Right kidney (tissue), 1 donor: ENCODE measurements at regions not wholly inside any gene's neighbourhood (a gene's known extent, or its start where the extent isn't known, plus 50 kb on each side); places are given as distances from the start of the nearest gene placed in this dataset.
"Not testable (repeated sequence)": the region's sequence is repeated elsewhere in the genome, so short reads cannot be mapped to it uniquely, and the experiment has no call there.

ENCODE experiments used
- DNase-seq: peaks from one replicate; pipeline ENCODE4 v3.0.0-alpha.2; 2016

DNA sequence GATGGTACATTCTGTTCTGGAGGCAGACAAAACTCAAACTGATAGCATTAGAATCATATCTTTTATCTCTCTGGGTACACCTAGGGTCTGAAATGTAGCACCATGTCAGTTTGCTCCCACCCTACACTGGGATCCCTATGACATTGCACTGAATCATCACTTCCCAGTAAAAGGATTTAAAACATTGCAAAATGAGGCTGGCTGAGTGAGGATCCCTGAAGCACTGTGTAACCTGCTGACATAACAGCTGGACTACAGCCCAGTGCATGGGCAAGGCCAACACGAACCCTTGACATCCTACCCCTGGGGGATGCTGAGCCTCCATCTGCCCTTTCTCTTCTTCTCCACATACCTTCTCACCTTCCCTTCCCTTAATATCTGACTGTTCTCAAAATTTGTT, 253.2 kb downstream of the TTC32 start:
- no peak for DNase-seq

DNA sequence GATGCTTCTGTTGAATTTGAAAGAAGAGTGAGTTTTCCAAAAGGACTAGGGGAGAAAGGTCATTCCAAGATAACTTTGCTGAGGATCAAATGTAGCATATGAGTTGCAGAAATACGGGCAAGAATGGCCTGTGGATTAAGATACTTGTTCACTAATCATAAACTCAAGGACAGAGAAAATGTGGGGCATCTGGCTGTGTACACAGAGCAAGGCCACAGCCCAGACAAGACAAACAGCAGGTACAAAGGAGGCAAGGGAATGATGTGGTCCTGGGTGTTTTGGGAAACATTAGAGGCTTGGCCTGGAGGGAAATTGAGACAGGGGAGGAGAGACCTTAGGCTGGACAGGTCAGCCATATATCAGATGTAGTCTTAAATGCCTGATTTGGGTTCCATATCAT, 254.8 kb downstream of the TTC32 start:
- no peak for DNase-seq

DNA sequence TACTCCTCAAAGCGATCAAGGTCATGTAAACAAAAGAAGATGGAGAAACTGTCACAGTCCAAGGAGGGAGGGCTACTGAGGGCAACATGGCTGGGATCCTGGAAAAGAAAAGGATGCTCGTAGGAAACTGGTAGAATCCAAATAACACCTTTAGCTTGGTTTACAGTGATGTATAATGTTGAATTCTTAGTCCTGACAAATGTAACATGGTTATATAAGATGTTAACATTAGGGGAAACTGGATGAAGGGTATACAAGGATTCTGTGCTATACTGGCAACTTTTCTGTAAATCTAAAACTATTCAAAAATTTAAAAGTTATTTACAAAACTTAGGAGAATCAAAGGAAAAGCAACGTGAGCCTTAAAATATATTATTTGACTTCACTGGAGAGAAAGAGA, 257.0 kb downstream of the TTC32 start:
- no peak for DNase-seq

DNA sequence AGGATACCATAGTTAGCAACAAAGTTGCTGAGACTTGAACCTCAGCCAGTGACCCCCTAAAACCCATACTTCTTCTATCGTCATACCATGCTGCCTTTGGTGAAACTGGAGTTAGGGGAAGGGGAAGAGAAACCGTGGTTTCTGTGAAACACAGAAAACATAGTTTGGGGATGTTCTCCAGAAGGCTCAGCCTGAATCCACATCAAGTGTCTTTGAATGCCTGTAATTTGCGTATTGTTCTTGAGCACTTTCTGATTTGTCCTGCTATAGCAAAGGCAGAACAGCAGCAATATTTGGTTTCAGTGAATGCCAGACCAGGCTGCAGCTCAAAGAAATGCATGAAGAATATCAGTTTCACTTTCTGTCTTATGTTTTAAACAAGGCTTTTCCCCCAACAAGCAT, 258.7 kb downstream of the TTC32 start:
- no peak for DNase-seq

DNA sequence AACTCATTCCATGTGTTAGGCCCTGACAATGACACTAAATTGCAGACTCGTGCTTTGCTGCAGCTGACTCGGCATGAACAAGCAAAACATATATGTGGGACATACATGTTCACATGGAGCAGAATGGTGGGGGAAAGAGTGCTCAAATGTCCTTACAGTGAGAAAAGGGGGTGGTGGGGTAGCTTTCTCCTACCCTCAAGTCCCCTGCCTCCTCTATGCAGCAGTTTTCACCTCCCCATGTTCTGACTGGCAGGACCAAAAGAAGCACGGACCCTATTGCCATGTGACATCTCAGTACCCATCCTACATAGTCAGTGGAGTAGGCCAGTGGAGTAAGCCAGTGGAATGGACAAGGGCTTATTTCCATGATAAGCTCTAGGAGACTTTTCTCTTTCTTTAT, 259.3 kb downstream of the TTC32 start:
- no peak for DNase-seq

DNA sequence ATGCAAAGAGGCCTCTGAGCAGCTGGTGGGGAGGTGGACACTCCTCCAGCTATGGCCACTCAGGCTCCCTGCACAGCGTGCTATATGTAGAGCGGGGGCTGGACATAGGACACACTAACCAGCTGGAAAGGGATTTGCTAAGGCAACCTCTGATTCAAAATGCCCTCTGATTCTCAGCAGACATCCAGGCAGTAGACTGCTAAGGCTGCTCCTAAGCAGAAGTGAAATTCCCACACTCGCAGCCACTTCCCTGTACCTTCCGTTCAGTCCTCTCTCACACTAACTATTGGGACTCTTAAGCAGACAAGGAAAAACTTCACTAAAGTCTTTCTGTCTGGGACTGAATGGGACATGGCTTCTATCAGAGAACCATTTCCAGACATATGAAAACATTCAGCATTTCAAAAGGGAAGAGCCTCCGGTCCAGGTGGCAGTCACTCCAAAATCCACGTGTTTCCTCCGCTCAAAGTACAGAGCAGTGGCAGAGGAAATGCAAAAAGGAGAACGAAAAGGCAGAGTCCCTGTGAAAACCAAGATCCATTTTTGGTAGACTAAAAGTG, 265.8 kb downstream of the TTC32 start:
- DNase-seq: no peak

DNA sequence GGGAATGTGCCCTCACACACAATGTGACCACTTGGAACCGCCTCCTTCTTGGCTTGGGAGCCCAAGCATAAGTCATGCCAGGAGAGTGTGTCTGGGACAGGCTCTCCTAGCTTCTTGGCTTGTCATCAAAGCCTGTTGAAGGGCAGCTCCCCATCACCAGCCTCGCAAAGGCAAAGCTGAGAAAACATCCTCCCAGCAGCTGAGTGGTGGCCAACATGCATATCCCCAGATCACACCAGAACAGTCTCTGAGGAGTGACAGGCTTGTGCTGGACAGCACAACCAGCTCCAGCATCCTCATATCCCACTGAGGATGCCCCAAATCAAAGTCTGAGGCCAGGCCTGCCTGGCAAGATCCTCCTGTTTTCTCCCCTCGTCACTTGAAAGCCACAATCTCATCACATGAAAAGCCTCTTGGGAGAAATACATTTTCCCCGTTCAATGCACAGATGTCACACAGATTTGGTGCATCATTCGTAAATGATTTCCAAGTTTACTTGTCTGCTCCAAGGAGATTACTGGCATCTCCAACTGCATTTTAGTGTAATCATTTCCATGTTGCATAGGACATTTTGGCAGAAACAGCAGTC, 269.3 kb downstream of the TTC32 start:
- no peak for DNase-seq

DNA sequence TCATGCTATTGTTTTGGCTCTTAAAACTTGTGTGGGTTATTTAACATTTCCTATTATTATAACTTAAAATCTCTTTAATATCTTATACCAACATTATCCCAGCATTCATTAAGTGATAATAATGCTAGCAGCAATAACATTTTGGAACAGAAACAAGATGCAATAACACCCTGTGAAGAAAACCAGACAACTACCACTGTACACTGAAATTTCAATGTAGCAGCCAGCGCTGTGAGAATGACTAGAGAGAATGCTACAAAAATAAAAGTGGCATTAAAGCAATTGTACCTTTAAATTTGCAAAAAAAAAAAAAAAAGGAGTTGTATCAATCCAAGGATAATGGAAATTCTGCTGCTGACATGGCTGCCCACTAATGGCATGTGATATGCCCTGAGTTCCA, 269.9 kb downstream of the TTC32 start:
- DNase-seq: no peak

DNA sequence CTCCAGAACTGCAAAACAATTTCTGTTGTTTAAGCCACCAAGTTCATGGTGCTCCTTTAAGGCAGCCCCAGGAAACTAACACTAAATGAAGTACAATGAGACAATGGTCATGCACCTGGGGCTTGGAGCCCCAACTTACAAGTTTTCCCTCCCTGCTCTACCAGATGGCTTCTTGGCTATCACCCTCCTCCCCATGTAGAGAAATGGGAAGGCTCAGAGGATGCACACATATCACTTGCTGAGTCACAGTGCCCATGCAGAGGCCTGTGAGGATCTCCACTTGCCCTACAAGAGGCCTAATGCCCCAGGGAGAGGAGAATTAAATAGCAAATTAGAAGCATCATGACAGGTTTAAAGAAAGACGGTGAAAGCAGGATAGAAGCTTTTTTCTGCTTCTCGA, 270.9 kb downstream of the TTC32 start:
- DNase-seq: no peak

DNA sequence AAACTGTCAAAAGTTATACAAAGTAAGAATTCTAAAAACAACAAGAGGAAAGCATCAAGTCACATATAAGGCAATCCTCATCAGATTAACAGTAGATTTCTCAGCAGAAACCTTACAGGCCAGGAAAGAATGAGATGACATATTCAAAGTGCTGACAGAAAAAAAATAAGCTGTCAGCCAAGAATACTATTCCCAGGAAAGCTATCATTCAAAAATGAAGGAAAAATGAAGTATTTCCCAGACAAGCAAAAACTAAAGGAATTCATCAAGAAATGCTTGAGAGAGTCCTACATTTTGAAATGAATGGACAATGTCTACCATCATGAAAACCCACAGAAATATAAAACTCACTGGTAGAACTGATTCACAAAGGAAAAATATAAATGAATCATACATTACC, 268.9 kb upstream of the OSR1 start:
- no peak for DNase-seq

DNA sequence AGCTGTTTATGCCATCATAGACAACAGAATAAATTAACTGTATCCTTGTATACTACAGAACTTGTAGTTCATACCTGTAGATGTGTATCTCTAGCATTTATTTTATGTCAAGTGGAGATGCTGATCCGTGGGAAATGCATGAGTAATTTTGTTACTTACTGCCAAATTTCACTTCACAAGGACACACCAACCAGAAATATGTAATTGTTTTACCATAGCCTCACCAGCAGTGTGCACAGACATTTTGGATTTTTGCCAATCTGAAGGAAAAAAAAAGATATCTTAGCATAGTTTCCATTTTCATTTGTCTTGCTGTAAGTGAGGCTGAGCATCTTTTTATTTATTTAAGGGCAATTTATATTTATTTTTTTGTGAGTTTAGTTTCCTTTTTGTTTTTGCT, 265.1 kb upstream of the OSR1 start:
- no peak for DNase-seq

DNA sequence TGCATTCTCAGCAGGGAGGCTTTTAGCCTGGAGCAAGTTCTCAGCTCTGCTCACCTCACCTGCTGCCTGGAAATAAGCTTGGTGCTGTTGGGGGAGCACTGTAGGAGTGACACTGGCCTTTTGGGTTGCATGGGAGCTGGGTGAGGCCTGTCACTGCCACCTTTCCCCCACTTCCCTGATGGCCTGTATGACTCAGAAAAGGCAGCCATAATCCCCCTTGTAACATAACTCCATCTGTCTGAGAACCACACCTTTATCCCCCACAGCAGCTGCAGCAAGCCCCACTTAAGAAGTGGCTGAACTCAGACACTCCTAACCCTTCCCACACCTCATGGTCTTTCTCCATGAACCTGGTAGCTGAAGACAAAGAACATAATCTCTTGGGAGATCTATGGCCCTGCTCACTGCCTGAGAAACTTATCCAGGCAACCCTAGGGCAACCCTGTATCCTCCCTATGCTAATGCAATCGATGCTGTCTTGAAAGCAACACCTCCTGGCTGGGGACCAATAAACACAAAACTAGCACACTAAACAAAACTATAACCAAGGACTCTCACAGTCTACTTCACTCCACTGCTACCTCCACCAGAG, 258.9 kb upstream of the OSR1 start:
- DNase-seq: no peak

DNA sequence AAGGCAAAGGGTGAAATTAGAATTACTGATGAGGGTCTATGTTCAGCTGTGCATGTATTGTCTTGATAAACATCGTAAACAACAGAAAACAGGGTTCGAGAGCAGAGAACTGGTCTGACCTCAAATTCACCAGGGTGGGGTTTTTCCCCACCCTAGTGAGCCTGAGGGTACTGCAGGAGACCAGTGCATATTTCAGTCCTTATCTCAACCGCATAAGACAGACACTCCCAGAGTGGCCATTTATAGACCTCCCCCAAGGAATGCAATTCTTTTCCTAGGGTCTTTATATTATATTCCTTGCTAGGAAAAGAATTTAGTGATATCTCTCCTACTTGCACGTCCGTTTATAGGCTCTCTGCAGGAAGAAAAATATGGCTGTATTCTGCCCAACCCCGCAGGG, 257.0 kb upstream of the OSR1 start:
- DNase-seq: not testable (repeated sequence)

DNA sequence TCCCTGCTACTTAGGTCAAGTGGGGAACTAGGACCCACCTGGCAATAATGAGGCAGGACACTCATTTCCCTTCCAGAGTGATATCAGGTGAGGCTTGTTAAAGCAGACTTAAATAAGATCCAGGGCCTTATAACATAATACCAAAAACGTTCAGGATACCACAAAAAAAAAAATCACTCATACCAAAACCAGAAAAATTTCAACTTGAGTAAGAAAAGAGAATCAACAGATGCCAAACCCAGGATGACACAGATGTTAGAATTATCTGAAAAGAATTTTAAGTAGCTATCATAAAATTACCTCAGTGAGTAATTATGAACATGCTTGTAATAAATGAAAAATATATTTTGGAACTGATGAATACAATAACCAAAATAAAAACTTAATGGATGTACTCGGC, 255.6 kb upstream of the OSR1 start:
- DNase-seq: no peak

DNA sequence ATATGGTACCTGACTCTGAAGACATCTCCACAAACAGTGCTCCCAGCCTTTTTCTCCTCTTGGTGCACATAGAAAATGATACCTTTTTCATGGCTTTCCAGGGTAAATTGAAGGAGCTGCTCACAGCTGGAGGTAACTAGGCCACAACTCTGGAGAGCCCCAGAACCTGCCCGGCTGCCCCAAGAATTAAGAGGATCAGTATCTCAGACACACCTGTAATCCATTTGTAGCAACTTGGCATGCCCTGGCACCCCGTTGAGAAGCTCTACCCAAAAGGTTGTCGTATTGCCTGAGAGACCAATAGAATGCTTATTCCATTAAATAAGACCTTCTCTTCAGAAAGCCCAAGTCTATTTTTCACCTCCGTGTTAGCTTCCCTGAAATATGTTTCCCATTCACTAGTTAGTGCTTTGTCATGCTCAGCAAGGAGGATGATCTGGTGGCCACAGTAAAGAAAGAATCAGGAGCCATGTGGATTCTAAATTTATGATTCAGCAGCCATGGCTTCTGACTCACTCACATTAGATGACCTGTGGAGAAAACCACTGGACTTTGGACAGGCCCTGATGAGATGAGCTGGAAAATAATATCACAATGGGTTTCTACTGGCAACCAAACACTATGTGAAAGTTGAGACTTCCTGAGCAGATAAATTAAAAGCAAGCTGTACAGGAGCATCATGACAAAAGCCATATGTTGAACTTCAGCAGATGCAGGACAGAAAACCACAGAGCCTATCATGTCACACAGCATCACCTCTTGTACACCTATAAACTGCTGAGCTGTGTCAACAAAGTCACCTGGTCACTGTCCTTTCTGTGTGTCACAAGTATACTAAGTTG, 253.3 kb upstream of the OSR1 start:
- no peak for DNase-seq

DNA sequence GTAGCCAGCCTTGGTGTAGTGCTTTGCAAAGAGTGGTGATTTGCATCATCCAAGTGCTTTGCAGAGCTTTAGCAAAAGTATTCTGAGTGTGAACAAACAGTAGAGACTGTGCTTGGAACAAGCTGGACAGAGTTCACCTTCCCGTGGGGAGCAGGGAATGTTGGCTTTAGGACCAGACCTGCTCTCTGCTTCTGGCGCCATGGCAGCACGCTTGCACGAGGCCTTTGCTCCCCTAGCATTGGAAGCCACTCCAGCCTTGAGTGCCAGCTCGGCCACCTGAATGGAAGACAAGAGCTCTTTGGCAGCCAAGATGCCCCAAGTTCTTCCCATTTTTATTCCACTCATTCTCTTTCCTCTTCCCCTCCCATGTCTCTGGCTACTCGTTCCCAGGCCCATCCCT, 250.8 kb upstream of the OSR1 start:
- no peak for DNase-seq

DNA sequence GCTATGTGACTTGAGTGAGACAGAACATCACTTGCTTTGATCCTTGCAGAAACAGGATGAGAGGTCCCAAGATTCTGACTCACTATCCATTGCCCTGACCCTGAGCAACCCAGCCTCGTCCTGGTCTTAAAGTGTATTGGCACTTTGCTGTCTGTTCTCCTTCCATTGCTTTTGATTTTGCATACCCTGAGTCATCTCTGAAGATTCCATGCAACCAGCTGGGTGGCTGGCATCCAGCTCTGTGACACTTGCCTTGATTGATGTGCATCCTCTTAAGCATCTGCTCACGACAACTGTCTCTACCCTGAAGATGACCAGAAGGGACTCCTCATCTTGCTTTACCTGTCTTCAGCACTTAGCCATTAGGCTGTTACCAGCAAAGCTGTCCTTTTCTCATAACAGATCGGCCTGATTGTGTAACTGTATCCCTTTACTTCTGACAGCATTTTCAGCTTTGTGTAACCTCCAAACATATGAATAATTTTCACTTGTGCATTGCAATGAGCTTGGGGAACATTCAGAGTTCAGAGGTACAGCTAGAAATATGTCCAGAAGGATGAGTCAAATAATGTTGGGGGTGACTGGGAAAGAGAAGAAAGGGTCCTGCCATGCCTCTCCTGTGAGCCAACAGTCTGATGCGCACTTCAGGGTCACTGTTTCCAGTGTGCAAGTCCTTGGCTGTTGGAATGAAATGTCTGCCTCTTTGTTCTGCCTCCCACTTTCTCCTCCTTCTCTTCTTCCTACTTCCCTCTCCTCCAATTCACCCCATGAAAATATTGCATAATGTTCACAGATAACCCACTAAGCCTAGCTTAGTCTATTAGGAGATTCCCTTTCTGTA, 249.7 kb upstream of the OSR1 start:
- DNase-seq: no peak

DNA sequence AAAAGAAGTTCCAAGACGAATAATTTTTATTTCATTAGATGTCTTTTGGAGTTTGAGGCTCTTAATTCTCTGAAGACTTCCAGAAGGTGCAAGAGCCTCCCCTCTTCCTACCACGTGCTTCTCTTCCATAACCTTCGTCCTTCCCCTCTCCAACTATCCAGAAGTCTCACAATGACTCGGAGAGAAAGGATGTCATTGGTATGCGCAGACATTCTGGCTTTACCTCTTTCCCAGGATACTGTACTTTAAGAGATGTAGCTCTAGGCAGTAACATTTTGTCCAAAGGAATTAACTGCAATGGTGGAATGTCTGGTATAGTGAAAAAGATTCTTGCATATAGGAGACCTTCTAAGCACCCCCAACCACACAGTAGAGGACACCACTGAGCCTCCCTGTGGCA, 249.0 kb upstream of the OSR1 start:
- no peak for DNase-seq

DNA sequence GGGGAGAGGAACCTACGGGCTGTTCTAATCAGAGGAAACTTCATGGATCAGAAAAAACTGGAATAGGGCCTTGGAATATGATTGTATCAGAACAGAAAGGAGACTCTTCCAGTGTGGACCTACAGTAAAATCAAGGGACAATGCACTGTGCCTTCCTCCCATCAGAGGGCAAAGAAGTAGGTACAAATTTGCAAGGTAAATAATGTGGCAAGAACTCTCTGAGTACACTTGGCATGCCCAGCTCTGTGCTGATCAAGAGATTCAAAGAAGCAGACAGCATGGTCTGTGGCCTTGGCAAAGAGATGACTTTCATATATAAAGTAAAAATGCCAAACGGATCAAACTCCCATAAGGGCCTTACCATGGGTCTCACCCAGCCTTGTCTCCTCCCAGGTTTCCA, 242.6 kb upstream of the OSR1 start:
- DNase-seq: no peak

DNA sequence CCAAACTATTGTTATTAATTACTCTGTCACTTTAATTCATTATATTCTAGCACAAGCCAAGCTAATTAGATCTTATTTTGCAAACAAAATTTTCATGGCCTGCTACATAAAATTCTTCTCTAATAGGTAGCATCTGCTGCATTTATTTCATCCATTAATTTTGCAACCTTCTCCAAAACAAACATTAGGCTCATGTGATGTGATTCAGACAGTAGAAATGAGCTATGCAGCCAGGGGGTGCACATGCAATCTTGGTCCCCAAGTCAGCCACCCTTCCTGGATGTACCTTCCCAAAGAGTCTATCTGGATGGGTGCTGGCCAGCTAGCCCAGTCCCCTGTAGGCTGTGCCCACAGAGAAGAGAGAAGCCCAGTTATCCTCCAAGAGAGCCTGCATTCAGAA, 242.1 kb upstream of the OSR1 start:
- DNase-seq: no peak

DNA sequence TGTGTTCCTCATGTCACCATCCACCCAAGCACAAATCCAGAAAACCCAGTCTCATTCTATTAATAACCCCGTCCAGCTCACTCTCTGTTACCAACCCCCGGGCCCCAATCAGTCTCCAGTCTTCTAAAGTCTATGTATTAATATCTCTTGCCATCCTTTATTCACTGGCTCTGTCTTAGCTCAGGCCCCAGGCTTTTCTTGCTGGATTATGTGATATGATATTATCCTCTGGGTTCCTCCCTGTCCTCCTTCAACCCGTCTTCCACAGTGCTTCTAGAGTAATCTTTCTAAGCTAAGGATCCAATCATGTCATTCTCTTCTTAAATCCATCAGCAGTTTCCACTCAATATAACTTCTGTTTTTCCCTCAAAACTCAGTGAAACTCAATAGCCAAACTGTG, 240.5 kb upstream of the OSR1 start:
- DNase-seq: no peak

DNA sequence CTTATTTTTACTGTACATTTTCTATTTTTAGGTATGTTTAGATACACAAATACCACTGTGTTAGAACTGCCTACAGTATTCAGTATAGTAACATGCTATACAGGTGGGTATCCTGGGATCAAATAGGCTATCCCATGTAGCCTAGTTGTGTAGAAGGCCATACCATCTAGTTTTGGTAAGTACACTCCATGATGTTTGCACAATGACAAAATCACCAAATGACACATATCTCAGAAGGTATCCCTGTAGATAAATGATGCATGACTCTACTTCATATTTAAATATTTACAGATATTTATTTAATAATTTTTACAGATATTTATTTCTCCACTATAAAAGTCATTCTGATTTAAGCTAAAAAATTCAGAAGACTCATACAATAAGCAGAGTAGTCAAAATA, 233.8 kb upstream of the OSR1 start:
- no peak for DNase-seq

DNA sequence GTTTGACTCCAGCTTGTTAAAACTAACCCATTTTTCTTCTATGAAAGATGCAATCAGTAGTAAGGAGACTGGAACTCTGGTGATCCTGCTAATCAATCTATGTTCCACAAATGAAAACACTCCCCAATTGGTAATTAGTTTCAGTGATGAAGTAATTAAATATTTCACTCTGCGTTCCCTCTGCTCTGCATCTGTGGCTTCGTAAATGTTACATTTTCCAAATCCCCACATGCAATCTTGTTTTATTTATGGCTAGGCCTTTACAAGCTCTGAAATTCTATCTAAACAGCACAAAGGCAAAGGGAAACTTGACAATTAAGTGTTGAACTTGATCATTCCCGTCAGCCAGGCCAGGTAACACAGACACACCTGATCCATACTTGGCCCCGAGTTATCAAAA, 231.4 kb upstream of the OSR1 start:
- no peak for DNase-seq
